Left ventricle myocardium superior (tissue), 1 donor: ENCODE measurements at regions not wholly inside any gene's neighbourhood (a gene's known extent, or its start where the extent isn't known, plus 50 kb on each side); places are given as distances from the start of the nearest gene placed in this dataset.
A peak's percentile ranks its signal among the peaks of the same experiment; 100 is the strongest.

Experiments
- ATAC-seq: fragments of 200-7000 bp; cut with Tn5 transposase; one replicate; pipeline ENCODE4 v1.9.1; 2020; ENCODE audit warnings: mild to moderate bottlenecking, moderate library complexity
- DNase-seq: peaks from one replicate; pipeline ENCODE4 v3.0.0-alpha.2; 2020
- intact Hi-C: fragments of 100-400 bp; cut with micrococcal nuclease; formaldehyde crosslinking; loops from one replicate; pipeline ENCODE4 v1.11.0; 2022
- donor health status: DM: no; HTN: yes; CAD: no; lungs with severe emphysema.

DNA sequence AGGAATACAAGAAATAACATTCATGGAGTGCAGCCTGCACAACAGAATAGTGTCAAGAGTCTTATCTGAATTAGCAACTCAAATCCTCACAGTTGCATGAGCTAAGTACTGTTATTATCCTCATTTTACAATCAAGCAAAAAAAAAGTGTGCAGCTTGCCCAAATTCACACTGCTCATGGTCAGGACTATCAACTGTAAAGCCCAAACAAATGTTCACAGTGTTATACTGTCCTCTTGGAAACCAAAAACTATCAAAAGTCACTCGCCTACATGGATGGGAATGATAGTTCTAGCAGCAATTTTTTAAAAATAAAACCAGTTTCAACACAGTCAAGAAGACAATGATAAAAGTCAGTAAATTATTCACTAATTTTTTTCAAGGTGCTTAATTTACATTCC lies 114.6 kb upstream of the HSF2 start:
- DNase-seq (no peak), ATAC-seq (peak; percentile 54)
- intact Hi-C loops: no loop called here

DNA sequence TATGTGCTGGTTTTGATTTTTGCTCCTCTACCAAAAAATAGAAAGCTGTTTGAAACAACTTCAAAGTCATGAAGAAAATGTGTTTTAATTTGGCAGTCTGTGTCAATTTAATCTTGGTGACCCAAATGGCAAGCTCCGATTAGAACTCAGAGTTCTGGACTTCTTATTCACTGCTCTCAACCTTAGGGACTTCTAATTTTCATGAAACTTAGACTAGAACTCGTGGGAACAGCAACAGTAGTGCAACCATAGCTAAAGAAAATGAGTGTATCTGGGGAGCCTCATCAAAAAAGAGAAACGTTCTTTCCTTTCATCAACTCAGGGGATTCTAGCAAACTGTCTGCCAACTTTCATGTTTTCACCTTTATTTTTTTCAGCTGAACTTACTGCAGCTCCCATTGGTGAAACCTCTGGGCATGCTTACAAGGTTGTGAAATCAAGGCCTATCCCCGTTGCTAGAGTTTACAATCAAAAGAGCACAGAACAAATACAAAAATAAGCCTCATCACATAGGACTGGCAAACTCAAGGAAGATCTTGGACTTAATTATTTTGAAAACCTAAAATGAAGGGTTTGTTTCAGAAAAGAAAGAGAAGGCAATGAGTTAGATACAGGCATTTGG lies 114.0 kb upstream of the HSF2 start:
- ATAC-seq: peak; percentile 86
- intact Hi-C loops: no loop called here
- no peak for DNase-seq

DNA sequence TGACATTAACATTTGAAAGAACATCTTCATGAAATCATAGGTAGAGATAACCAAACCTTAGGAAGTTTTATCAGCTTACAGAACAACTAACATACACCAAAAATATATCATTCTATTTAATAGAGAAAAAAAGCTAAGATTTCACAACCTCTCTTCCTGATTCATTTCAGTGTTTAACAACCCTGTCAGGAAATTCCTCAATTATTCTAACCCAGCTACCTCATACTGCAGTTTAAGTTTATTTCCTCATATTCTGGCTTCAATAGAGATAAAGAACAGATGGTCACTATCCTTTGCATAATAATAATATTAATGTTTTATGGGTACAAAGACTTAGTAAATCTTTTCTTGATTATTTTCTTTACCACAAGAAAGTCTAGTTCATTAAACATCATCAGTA lies 112.9 kb upstream of the HSF2 start:
- ATAC-seq (peak; percentile 45), DNase-seq (no peak)
- intact Hi-C loops: no loop called here

DNA sequence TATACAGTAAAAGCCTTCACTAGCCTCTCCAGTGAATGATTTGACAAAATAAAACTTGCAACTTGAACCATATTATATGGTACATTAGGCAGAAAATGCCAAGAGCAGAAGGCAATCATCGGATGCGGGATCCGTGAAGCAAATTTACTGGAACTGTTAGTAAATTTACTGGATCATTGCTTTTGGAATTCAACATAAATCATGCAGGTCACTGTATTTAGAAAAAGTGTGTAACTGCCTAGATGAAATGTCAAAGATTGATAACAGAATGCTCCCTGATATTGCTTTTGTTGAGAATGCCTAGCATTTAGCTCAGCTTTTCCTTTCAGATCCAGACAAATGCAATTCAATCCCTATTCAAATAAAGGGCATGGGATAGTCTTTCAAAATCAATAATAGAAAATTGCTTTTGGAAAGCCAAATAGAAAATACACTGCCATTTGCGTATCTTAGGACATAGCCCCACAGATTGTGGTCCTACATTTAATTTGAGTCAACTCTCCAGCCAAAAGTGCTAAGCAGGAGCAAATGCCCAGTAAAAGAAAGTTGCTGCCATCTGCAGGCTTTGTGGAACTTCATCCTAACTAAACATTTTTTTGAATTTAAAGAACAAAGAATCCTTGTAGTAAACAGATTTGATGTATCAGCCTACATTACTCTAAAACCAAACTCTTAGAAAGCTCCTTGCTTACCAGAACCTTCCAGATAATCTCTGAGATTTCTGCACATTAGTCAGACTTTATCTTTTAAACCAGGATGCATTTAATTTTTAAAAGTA lies 109.5 kb upstream of the HSF2 start:
- no peak for DNase-seq
- no peak for ATAC-seq
- intact Hi-C loops: no loop called here

DNA sequence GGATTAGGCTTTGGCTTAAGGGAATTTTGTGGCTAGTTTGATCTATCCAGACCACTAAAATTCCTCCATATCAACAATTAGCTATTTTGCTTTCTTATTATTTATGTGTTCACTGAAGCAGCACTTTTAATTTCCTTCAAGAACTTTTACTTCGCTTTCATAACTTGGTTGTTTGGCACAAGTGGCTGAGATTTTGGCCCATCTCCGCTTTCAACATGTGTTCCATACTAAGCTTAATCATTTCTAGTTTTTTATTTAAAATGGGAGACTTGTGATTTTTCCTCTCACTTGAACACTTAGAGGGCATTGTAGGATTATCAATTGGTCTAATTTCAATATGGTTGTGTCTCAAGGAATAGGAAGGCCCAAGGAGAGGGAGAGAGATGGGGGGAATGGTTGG lies 102.4 kb upstream of the HSF2 start:
- DNase-seq: no peak
- no peak for ATAC-seq
- intact Hi-C loops: no loop called here

DNA sequence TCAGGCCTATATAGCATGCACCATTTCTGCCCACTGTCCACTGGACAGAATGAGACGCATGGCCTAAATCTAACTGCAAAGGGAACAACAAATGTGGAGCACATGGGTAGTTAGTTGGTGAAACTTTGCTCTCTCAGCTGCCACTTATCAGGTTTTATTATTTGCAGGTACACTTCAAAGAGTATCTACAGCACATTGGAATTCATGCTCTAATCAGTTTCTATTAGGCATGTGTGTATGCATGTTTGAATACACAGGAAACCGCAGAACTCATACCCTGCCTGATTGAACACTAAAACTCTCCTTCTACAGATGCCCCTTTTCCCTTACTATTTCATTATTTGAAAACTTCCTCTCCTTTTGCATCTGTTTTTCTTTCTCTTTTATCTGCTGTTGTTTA lies 97.4 kb upstream of the HSF2 start:
- DNase-seq (no peak), ATAC-seq (no peak)
- intact Hi-C loops: no loop called here

DNA sequence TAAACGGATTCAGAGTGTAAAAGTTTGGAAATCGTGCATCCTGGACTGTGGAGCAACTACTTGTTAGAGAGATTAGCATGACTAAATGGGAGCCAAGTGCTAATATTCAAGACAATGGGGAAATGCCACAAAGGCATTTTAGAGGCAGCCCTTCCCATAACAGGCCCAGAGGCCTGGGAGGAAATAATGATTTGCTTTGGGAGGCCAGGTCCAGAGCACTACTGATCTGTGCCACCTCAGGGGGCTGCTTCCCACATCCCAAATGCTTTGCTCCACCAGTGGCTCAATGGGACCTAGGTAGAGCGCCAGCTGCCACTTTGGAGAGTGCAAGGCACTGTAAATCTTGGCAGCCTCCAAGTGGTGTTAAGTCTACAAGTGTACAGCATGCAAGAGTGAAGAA lies 91.9 kb upstream of the HSF2 start:
- no peak for ATAC-seq
- DNase-seq: no peak
- intact Hi-C loops: no loop called here

DNA sequence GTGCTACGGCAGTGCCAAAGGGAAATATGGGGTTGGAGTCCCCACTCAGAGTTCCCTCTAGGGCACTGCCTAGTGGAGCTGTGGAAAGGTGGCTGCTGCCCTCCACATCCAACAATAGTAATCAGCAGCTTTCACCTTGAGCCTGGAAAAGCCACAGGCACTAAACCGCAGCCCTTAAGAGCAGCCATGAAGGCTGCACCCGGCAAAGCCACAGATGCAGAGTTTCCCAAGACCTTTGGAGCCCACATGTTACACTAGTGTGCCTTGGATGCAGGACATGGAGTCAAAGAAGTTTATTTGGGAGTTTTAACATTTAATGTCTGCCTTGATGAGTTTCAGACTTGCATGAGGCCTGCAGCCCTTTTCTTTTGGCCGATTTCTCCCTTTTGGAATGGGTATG lies 91.4 kb upstream of the HSF2 start:
- ATAC-seq (no peak), DNase-seq (no peak)
- intact Hi-C loops: no loop called here

DNA sequence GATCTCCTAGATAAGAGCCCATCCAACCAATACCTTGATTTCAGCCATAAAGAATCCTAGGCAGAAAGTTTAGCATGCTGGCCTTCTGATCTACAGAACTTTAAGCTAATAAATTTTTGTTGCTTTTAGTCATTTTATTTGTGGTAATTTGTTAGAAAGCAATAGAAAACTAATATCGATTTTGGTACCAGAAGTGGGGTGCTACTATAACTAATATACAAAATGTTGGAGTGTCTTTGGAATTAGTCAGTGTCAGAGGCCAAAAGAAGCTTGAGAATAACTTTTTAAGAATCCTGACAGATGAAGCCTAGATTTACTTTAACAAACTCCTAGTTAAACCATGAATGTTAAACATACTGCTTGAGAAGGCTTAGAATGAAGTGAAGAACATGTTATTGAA lies 83.6 kb upstream of the HSF2 start:
- DNase-seq (no peak), ATAC-seq (no peak)
- intact Hi-C loops: no loop called here

DNA sequence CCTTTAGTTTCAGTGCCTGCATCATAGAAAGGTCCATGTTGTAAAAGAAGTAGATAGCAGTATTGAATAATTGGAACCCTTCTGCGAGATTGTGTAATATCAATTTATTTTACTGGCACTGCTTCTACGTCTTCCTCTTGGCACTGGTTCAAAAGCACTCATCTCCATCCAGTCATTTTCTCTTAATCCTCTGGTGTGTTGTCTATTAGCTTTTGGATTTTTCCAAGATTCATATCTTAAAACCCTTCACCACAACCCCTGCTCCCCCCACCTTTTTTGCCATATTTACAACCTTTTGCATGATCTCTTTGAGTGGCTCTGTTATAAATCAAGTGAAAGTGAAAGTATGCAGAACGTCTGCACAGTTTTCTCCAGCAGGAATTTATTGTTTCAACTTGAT lies 76.6 kb upstream of the HSF2 start:
- intact Hi-C loops: no loop called here
- DNase-seq (no peak), ATAC-seq (peak; percentile 51)

DNA sequence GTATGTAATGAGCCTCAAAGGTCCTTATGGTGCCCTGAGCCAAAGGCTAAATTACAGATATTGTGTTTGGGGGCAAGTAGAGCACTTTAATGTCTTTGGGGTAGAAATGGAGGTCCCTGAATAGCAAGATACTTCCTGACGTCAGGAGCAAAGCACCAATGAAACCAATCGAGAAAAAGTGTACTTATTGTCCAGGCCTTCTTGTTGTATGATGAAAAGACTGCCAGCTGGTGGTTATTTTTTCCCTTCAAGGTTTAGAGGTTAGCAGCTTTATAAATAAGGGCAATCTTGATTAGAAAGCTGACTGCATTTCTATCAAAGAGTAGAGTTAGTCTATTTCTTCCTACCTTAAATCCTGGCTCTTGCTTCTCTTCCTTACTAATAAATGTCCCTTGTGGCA lies 76.1 kb upstream of the HSF2 start:
- intact Hi-C loops: no loop called here
- DNase-seq (no peak), ATAC-seq (no peak)

DNA sequence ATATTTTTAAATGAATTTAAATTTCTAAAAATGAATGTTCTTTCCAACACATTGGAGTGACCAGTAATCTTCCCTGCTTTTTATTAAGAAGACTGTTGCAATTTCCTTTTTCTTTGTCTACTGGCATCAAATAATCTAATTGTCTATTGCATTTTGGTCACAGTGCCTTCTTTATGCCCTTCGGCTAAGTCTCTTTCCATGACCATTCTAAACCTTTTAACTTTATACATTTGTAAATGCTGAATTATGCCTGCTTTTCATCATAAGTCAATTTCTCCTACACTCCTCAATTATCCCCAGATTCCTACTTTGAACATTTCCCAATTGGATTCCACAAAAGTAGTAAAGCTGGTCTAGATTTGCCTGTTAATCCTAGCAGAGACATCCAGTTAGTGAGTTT lies 69.1 kb upstream of the HSF2 start:
- no peak for ATAC-seq

DNA sequence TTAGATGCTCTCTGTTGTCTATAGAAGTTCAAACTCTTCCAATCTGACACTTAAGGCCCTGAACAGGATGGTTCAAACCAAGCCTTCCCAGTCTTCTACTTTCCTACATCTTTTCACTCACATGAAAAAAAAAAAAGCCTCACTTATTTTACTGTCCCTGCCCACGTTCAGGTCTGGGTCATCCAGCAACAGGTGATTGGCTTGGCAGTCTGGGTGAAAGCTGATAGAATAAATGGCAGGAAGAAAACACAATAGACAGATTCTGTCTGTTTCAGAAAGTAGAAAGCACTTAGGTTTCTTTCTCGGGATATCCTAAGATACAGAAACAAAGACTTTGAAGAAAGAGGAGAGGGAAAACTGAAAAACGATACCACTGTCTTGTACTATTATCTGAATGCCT lies 61.8 kb upstream of the HSF2 start:
- DNase-seq (no peak), ATAC-seq (no peak)
- intact Hi-C loops: no loop called here

More for the DNA sequence above, 69.1 kb upstream of the HSF2 start:
- intact Hi-C loops: no loop called here
- DNase-seq: no peak

DNA sequence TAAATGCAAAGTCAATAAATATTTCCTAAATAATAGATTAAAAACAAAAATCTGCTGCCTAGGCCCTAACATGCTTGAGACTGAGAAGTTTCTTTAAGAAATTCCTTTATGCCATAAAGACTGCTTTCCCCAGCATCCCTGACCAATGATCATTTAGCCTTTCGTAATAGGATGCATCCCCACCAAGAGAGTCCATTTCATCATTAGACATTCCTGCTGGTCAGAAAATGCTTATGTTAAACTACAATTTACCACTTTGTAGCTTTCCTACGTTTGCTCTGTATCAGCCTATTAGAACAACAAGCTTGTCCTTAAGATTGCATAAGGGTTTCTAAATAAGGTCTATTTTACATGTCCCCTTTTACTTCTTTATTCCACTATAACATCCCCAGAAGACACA lies 59.8 kb upstream of the HSF2 start:
- ATAC-seq: no peak
- intact Hi-C loops: no loop called here
- DNase-seq: no peak

DNA sequence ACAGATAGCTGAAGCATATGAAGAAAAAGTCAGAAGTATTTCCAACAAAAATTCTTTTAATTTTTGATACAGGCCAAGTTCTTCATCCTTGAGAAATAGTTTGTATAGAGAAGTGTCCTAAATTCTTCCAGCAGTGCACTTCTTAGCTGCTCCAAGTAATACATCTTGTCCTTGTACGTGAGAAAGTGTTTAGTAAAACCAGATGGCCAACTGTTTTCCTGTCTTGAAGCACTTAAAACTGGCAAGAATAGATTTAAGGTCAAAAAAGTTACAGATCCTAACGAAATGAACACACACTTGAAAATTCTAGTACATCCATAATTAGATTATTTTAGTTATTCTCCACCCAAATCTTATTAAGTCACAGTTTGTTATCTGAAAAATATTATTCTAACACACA lies 52.2 kb upstream of the HSF2 start:
- DNase-seq (no peak), ATAC-seq (no peak)
- intact Hi-C loops: no loop called here

DNA sequence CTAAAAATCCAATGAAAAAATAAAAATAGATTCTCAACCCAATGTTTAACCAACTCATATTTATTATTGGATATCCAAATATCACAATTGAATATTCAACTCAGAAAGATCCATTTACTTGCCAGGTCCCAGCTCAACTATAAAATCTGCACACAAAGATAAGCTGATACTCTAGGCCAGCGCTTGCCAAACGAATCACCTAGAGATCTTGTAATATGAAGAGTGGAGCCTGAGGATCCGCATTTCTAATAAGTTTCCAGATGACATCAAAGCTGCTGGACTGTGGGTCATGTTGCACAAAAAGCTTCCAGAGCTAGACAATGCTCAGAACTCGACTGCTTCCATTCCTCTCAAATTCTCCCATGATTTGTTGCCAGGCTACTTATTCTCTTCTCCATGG lies 51.7 kb upstream of the HSF2 start:
- no peak for ATAC-seq
- DNase-seq: no peak
- intact Hi-C loops: no loop called here
